H9 (cell line): ENCODE measurements at regions not wholly inside any gene's neighbourhood (a gene's known extent, or its start where the extent isn't known, plus 50 kb on each side); places are given as distances from the start of the nearest gene placed in this dataset.

Source experiments
- DNase-seq: peaks from one replicate; pipeline ENCODE4 v3.0.0-alpha.2; 2017
- H2AFZ ChIP-seq: one replicate; pipeline ENCODE4 v1.6.1; 2013; ENCODE audit warnings: mild to moderate bottlenecking, low read length, control low read depth, moderate library complexity
- H2AK5ac ChIP-seq: 2 replicates; pipeline ENCODE4 v1.6.1; 2013; ENCODE audit warnings: low read length, control low read depth, mixed read lengths; ENCODE audit not compliant: insufficient read length
- H2BK120ac ChIP-seq: one replicate; pipeline ENCODE4 v1.6.1; 2013; ENCODE audit warnings: low read depth, mild to moderate bottlenecking, low read length, control low read depth, inconsistent platforms; ENCODE audit not compliant: poor library complexity, severe bottlenecking
- H2BK12ac ChIP-seq: 2 replicates; pipeline ENCODE4 v1.6.1; 2013; ENCODE audit warnings: low read length, control low read depth, mixed read lengths, low read depth; ENCODE audit not compliant: insufficient read length
- H2BK15ac ChIP-seq: 2 replicates; pipeline ENCODE4 v1.6.1; 2013; ENCODE audit warnings: low read depth, low read length, control low read depth
- H2BK20ac ChIP-seq: one replicate; pipeline ENCODE4 v1.6.1; 2013; ENCODE audit warnings: low read depth, mild to moderate bottlenecking, low read length, control low read depth, inconsistent platforms; ENCODE audit not compliant: poor library complexity, severe bottlenecking
- H2BK5ac ChIP-seq: 2 replicates; pipeline ENCODE4 v1.6.1; 2013; ENCODE audit warnings: low read length, control low read depth, mixed read lengths; ENCODE audit not compliant: insufficient read length
- H3K14ac ChIP-seq: 2 replicates; pipeline ENCODE4 v1.6.1; 2013; ENCODE audit warnings: low read length, control low read depth; ENCODE audit not compliant: insufficient read depth
- H3K18ac ChIP-seq: 2 replicates; pipeline ENCODE4 v1.6.1; 2013; ENCODE audit warnings: low read depth, mild to moderate bottlenecking, mixed read lengths, low read length, control low read depth; ENCODE audit not compliant: insufficient read length
- H3K23ac ChIP-seq: 2 replicates; pipeline ENCODE4 v1.6.1; 2013; ENCODE audit warnings: low read length, control low read depth, mixed read lengths, low read depth; ENCODE audit not compliant: insufficient read length
- H3K23me2 ChIP-seq: 2 replicates; pipeline ENCODE4 v1.6.1; 2013; ENCODE audit warnings: low read depth, mild to moderate bottlenecking, mixed read lengths, low read length, control low read depth; ENCODE audit not compliant: insufficient read length, poor library complexity, severe bottlenecking
- H3K27ac ChIP-seq: 2 replicates; pipeline ENCODE4 v1.5.1; 2013; ENCODE audit warnings: low read length, control low read depth, mixed read lengths, low read depth; ENCODE audit not compliant: insufficient read length
- H3K27me3 ChIP-seq: 2 replicates; pipeline ENCODE4 v1.6.1; 2013; ENCODE audit warnings: low read length, control low read depth, inconsistent platforms; ENCODE audit not compliant: insufficient read depth
- H3K4ac ChIP-seq: 2 replicates; pipeline ENCODE4 v1.6.1; 2013; ENCODE audit warnings: low read depth, mild to moderate bottlenecking, control low read depth, inconsistent platforms, low read length, moderate library complexity
- H3K4me1 ChIP-seq: 2 replicates; pipeline ENCODE4 v1.6.1; 2013; ENCODE audit warnings: low read length, control low read depth, inconsistent platforms; ENCODE audit not compliant: insufficient read depth
- H3K4me2 ChIP-seq: 2 replicates; pipeline ENCODE4 v1.6.1; 2013; ENCODE audit warnings: low read length, control low read depth, mixed read lengths; ENCODE audit not compliant: insufficient read length, insufficient read depth
- H3K56ac ChIP-seq: 2 replicates; pipeline ENCODE4 v1.6.1; 2013; ENCODE audit warnings: low read depth, mild to moderate bottlenecking, mixed read lengths, low read length, control low read depth; ENCODE audit not compliant: insufficient read length
- H3K79me1 ChIP-seq: 2 replicates; pipeline ENCODE4 v1.6.1; 2013; ENCODE audit warnings: low read depth, mild to moderate bottlenecking, moderate library complexity, low read length, control low read depth, inconsistent platforms; ENCODE audit not compliant: insufficient read depth, poor library complexity, severe bottlenecking
- H3K79me2 ChIP-seq: 2 replicates; pipeline ENCODE4 v1.6.1; 2013; ENCODE audit warnings: low read length, control low read depth, inconsistent platforms; ENCODE audit not compliant: insufficient read depth
- H3K9ac ChIP-seq: 2 replicates; pipeline ENCODE4 v1.6.1; 2013; ENCODE audit warnings: low read length, control low read depth, mixed read lengths; ENCODE audit not compliant: insufficient read length; ENCODE audit errors: extremely low read depth
- H3K9me3 ChIP-seq: one replicate; pipeline ENCODE4 v1.6.1; 2013; ENCODE audit warnings: low read depth, low read length, inconsistent platforms; ENCODE audit not compliant: control insufficient read depth
- H3T11ph ChIP-seq: one replicate; pipeline ENCODE4 v1.6.1; 2013; ENCODE audit warnings: mild to moderate bottlenecking, low read length, control low read depth, inconsistent platforms
- H4K20me1 ChIP-seq: one replicate; pipeline ENCODE4 v1.6.1; 2013; ENCODE audit not compliant: control insufficient read depth, insufficient read length, insufficient read depth
- H4K5ac ChIP-seq: 2 replicates; pipeline ENCODE4 v1.6.1; 2013; ENCODE audit warnings: low read depth, mild to moderate bottlenecking, mixed read lengths, low read length, control low read depth; ENCODE audit not compliant: insufficient read length
- H4K8ac ChIP-seq: replicated peaks from 2 replicates; pipeline ENCODE4 v1.6.1; 2013; ENCODE audit warnings: low read length, control low read depth, mixed read lengths, low read depth; ENCODE audit not compliant: insufficient read length
- H4K91ac ChIP-seq: 2 replicates; pipeline ENCODE4 v1.6.1; 2013; ENCODE audit warnings: low read depth, mild to moderate bottlenecking, moderate library complexity, mixed read lengths, low read length, control low read depth; ENCODE audit not compliant: insufficient read length
- H3K27ac Mint-ChIP-seq, 3 experiments: 2 replicates in 2 of 3; 3 replicates in 1 of 3; pipeline ENCODE4 v1.8.0; 2020 to 2021; ENCODE audit warnings: mixed read lengths in 3 of 3, mild to moderate bottlenecking in 1 of 3, moderate library complexity in 1 of 3
- H3K27me3 Mint-ChIP-seq: 2 replicates; pipeline ENCODE4 v1.8.0; 2021; ENCODE audit warnings: low read depth, mild to moderate bottlenecking, moderate library complexity, mixed read lengths
- H3K36me3 Mint-ChIP-seq, 3 experiments: 2 replicates in 2 of 3; 3 replicates in 1 of 3; pipeline ENCODE4 v1.8.0; 2020 to 2021; ENCODE audit warnings: low read depth in 3 of 3, mixed read lengths in 3 of 3; ENCODE audit not compliant: insufficient read depth in 1 of 3
- H3K4me1 Mint-ChIP-seq, 2 experiments: 2 replicates each; pipeline ENCODE4 v1.8.0; 2020; ENCODE audit warnings: mixed read lengths in 2 of 2
- H3K4me3 Mint-ChIP-seq, 2 experiments: 2 replicates in 1 of 2; 3 replicates in 1 of 2; pipeline ENCODE4 v1.8.0; 2020 to 2021; ENCODE audit warnings: mild to moderate bottlenecking in 2 of 2, mixed read lengths in 2 of 2, moderate library complexity in 1 of 2
- H3K9me3 Mint-ChIP-seq, 2 experiments: 2 replicates in 1 of 2; 3 replicates in 1 of 2; pipeline ENCODE4 v1.8.0; 2020; ENCODE audit warnings: mild to moderate bottlenecking in 2 of 2, mixed read lengths in 2 of 2, moderate library complexity in 1 of 2
- WGBS: extraction: QIAGEN DNeasy Blood & Tissue Kit; methylation state at CpG from one replicate; pipeline ENCODE4 v1.1.7; 2013; ENCODE audit warnings: missing lambda C conversion rate, low lambda C conversion rate, mixed read lengths; ENCODE audit not compliant: insufficient read length; ENCODE audit errors: extremely low coverage; 5-methylcytosine and 5-hydroxymethylcytosine counted together
- TF ChIP-seq, protein P1 (sequence below): fragments of 200-600 bp; sonication (generic); conservative IDR thresholded peaks from 3 replicates; pipeline ENCODE4 v1.8.0; 2021; ENCODE audit warnings: antibody characterized with exemption, mild to moderate bottlenecking

DNA sequence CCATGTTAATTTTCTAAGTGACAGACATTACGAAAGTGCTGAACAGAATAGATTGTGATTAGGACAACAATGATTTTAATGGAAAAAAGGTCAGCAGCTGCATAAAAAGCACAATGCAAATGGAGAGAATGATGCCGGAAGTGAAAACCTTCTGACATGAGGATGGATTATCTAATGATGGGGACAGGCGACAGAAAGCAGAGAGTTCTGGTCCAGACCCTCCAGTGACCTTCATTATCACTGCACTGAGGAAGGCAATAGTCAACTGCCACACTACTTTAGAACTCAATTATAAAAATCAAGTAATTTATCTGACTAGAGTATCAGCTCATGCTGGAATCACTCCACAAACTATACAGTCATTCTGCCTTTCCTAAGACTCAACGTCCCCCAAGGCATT is 746.1 kb upstream of the EPHA5 start:
- Histone ChIP-seq H2AK5ac (no peak overlapping the region), H2BK12ac (no peak overlapping the region), H3K9ac (no peak overlapping the region), H3K79me1 (no peaks in the 10 kb centered on the region), H3K4me2 (no peak overlapping the region), H4K5ac (no peak overlapping the region), H3K27me3 (no peaks in the 10 kb centered on the region), H3K79me2 (no peaks in the 10 kb centered on the region), H2BK15ac (no peak overlapping the region), H2BK5ac (no peak overlapping the region), H2AFZ (no peak overlapping the region), H2BK120ac (no peak overlapping the region), H3K23me2 (no peaks in the 10 kb centered on the region), H4K20me1 (no peaks in the 10 kb centered on the region), H3K4me1 (no peaks in the 10 kb centered on the region), H3K18ac (no peak overlapping the region), H3T11ph (no peak overlapping the region), H2BK20ac (no peak overlapping the region), H3K4ac (no peak overlapping the region), H3K23ac (no peak overlapping the region), H3K9me3 (no peaks in the 10 kb centered on the region), H3K56ac (no peak overlapping the region), H4K91ac (no peak overlapping the region), H4K8ac (no peak overlapping the region), H3K27ac (no peak overlapping the region), H3K14ac (no peak overlapping the region)
- Mint-ChIP-seq H3K27ac (no peak overlapping the region), H3K36me3 (no peaks in the 10 kb centered on the region), H3K9me3 (peaks cover 6% of the 10 kb centered on the region in 2 experiments; a peak in 2 of 5 replicates), H3K4me1 (no peaks in the 10 kb centered on the region), H3K4me3 (no peak overlapping the region), H3K27me3 (no peaks in the 10 kb centered on the region)
- TF ChIP-seq, protein P1, sequence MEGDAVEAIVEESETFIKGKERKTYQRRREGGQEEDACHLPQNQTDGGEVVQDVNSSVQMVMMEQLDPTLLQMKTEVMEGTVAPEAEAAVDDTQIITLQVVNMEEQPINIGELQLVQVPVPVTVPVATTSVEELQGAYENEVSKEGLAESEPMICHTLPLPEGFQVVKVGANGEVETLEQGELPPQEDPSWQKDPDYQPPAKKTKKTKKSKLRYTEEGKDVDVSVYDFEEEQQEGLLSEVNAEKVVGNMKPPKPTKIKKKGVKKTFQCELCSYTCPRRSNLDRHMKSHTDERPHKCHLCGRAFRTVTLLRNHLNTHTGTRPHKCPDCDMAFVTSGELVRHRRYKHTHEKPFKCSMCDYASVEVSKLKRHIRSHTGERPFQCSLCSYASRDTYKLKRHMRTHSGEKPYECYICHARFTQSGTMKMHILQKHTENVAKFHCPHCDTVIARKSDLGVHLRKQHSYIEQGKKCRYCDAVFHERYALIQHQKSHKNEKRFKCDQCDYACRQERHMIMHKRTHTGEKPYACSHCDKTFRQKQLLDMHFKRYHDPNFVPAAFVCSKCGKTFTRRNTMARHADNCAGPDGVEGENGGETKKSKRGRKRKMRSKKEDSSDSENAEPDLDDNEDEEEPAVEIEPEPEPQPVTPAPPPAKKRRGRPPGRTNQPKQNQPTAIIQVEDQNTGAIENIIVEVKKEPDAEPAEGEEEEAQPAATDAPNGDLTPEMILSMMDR, result no peak
- WGBS, result no CpG with 5 or more reads among the region's 4 CpGs
- DNase-seq, result no peak
